IMR-90 (cell line): ENCODE measurements at regions not wholly inside any gene's neighbourhood (a gene's known extent, or its start where the extent isn't known, plus 50 kb on each side); places are given as distances from the start of the nearest gene placed in this dataset.

Experiments used
- ATAC-seq: fragments of 200-7000 bp; cut with Tn5 transposase; 2 replicates; pipeline ENCODE4 v1.9.1; 2020; ENCODE audit warnings: low read depth, mild to moderate bottlenecking, moderate library complexity
- BruUV-seq: library from RNA; stranded (reverse); fragments of 400-500 nt; replicated peaks from 2 replicates; lab custom pipeline; 2021; lab: Mats Ljungman, UMichigan
- CTCF ChIA-PET: fragments of 300-600 bp; formaldehyde crosslinking; extraction: SDS; loops from one replicate; lab custom pipeline; 2021; ENCODE audit warnings: antibody characterized with exemption; lab: Yijun Ruan, JAX
- POLR2A ChIA-PET: fragments of 300-600 bp; sonication (Branson Sonifier 250); formaldehyde crosslinking; loops from one replicate; lab custom pipeline; 2022; ENCODE audit warnings: antibody characterized with exemption; ENCODE audit not compliant: unreplicated experiment; lab: Charles Lee
- DNase-seq: peaks from one replicate; pipeline ENCODE4 v3.0.0; 2013
- H2AFZ ChIP-seq: replicated peaks from 2 replicates; pipeline ENCODE3; 2013; ENCODE audit warnings: low read length, mild to moderate bottlenecking; ENCODE audit not compliant: poor library complexity
- H2AK5ac ChIP-seq: 2 replicates; pipeline ENCODE4 v1.6.1; 2013; ENCODE audit warnings: low read depth, low read length, inconsistent platforms
- H2AK9ac ChIP-seq: replicated peaks from 2 replicates; pipeline ENCODE3; 2013; ENCODE audit warnings: mild to moderate bottlenecking, low read depth, low read length, moderate library complexity; ENCODE audit not compliant: poor library complexity
- H2BK120ac ChIP-seq: 2 replicates; pipeline ENCODE4 v1.6.1; 2013; ENCODE audit warnings: low read depth, low read length, inconsistent platforms
- H2BK15ac ChIP-seq: 3 replicates; pipeline ENCODE4 v1.6.1; 2013; ENCODE audit warnings: low read depth, low read length, inconsistent platforms
- H2BK20ac ChIP-seq: 2 replicates; pipeline ENCODE4 v1.6.1; 2013; ENCODE audit warnings: low read depth, mild to moderate bottlenecking, inconsistent platforms, low read length, moderate library complexity
- H2BK5ac ChIP-seq: 2 replicates; pipeline ENCODE4 v1.6.1; 2013; ENCODE audit warnings: mild to moderate bottlenecking, low read depth, low read length, inconsistent platforms; ENCODE audit not compliant: poor library complexity, severe bottlenecking
- H3K14ac ChIP-seq: replicated peaks from 2 replicates; pipeline ENCODE4 v1.6.1; 2013; ENCODE audit warnings: low read depth, low read length, inconsistent platforms
- H3K18ac ChIP-seq: 2 replicates; pipeline ENCODE4 v1.6.1; 2013; ENCODE audit warnings: low read depth, low read length, control low read depth
- H3K23ac ChIP-seq: 2 replicates; pipeline ENCODE4 v1.6.1; 2013; ENCODE audit warnings: low read depth, low read length, inconsistent platforms
- H3K27ac ChIP-seq: 2 replicates; pipeline ENCODE4 v1.5.1; 2013; ENCODE audit warnings: mild to moderate bottlenecking, control low read depth, low read length; ENCODE audit not compliant: insufficient read depth
- H3K27me3 ChIP-seq: 2 replicates; pipeline ENCODE4 v1.6.1; 2013; ENCODE audit warnings: low read length; ENCODE audit not compliant: control insufficient read depth, insufficient read depth
- H3K36me3 ChIP-seq: 2 replicates; pipeline ENCODE4 v1.6.1; 2013; ENCODE audit warnings: low read length, mixed read lengths; ENCODE audit not compliant: control insufficient read depth, insufficient read depth
- H3K4ac ChIP-seq: 2 replicates; pipeline ENCODE4 v1.6.1; 2013; ENCODE audit warnings: low read depth, low read length, inconsistent platforms
- H3K4me1 ChIP-seq: 2 replicates; pipeline ENCODE4 v1.6.1; 2013; ENCODE audit warnings: low read length, mixed read lengths; ENCODE audit not compliant: control insufficient read depth, insufficient read depth
- H3K4me2 ChIP-seq: 2 replicates; pipeline ENCODE4 v1.6.1; 2013; ENCODE audit warnings: low read depth, mild to moderate bottlenecking, control low read depth, low read length, moderate library complexity
- H3K4me3 ChIP-seq: 2 replicates; pipeline ENCODE4 v1.5.1; 2013; ENCODE audit warnings: low read depth, mild to moderate bottlenecking, control low read depth, low read length, moderate library complexity; ENCODE audit not compliant: insufficient read depth
- H3K56ac ChIP-seq: 2 replicates; pipeline ENCODE4 v1.6.1; 2013; ENCODE audit warnings: low read length, inconsistent platforms; ENCODE audit not compliant: insufficient read depth; ENCODE audit errors: extremely low read depth
- H3K79me1 ChIP-seq, 2 experiments: 2 replicates each; pipeline ENCODE4 v1.6.1; 2013; ENCODE audit warnings: low read length in 2 of 2, inconsistent platforms in 1 of 2, low read depth in 1 of 2
- H3K9ac ChIP-seq: 2 replicates; pipeline ENCODE4 v1.6.1; 2013; ENCODE audit warnings: low read depth, low read length, control low read depth
- H3K9me1 ChIP-seq: 2 replicates; pipeline ENCODE4 v1.6.1; 2013; ENCODE audit warnings: low read length, inconsistent platforms; ENCODE audit not compliant: insufficient read depth
- H3K9me3 ChIP-seq: 2 replicates; pipeline ENCODE4 v1.6.1; 2013; ENCODE audit warnings: low read length; ENCODE audit not compliant: control insufficient read depth, insufficient read depth
- H4K20me1 ChIP-seq: 2 replicates; pipeline ENCODE4 v1.6.1; 2013; ENCODE audit warnings: low read length, inconsistent platforms; ENCODE audit not compliant: insufficient read depth
- H4K5ac ChIP-seq: 2 replicates; pipeline ENCODE4 v1.6.1; 2013; ENCODE audit warnings: mild to moderate bottlenecking, low read depth, low read length, control low read depth
- H4K8ac ChIP-seq, 2 experiments: 2 replicates each; pipeline ENCODE4 v1.6.1; 2013; ENCODE audit warnings: low read depth in 2 of 2, low read length in 2 of 2, control low read depth in 1 of 2, inconsistent platforms in 1 of 2
- H4K91ac ChIP-seq: 2 replicates; pipeline ENCODE4 v1.6.1; 2013; ENCODE audit warnings: low read depth, low read length, inconsistent platforms; ENCODE audit not compliant: insufficient read depth
- CEBPB ChIP-seq: IDR thresholded peaks from 2 replicates; pipeline ENCODE4 v1.6.1; 2012; ENCODE audit warnings: low read depth, low read length, improper control_type of control experiment
- FOS ChIP-seq: fragments of 150-350 bp; IDR thresholded peaks from 2 replicates; pipeline ENCODE4 v1.6.1; 2016; ENCODE audit warnings: low read depth, low read length
- POLR2A ChIP-seq: IDR thresholded peaks from 2 replicates; pipeline ENCODE4 v1.6.1; 2012; ENCODE audit warnings: mild to moderate bottlenecking, low read depth, low read length
- WGBS, 2 experiments: methylation state at CpG; one replicate each; pipeline versions ENCODE4 v1.1.5 to v1.1.7; 2013; ENCODE audit warnings: missing lambda C conversion rate in 2 of 2; ENCODE audit not compliant: insufficient read length in 1 of 2; ENCODE audit errors: extremely low coverage in 2 of 2; 5-methylcytosine and 5-hydroxymethylcytosine counted together
- dilution Hi-C: fragments of 300-500 bp; cut with HindIII; formaldehyde crosslinking; loops from one replicate; pipeline ENCODE4 v1.14.3; 2018; ENCODE audit warnings: low sequenced_read_pairs; ENCODE audit not compliant: unreplicated experiment
- in situ Hi-C: fragments of 300-500 bp; cut with MboI; formaldehyde crosslinking; loops from 3 replicates; pipeline ENCODE4 v1.14.3; 2019; ENCODE audit warnings: low sequenced_read_pairs, inconsistent platforms, mixed read lengths
- intact Hi-C: fragments of 100-400 bp; cut with micrococcal nuclease; formaldehyde crosslinking; loops from 2 replicates; pipeline ENCODE4 v1.10.0; 2022
- TF ChIP-seq, protein P1 (sequence below): fragments of 150-350 bp; IDR thresholded peaks from 2 replicates; pipeline ENCODE4 v1.6.1; 2017; ENCODE audit warnings: mild to moderate bottlenecking, antibody characterized with exemption, low read length, low read depth

DNA sequence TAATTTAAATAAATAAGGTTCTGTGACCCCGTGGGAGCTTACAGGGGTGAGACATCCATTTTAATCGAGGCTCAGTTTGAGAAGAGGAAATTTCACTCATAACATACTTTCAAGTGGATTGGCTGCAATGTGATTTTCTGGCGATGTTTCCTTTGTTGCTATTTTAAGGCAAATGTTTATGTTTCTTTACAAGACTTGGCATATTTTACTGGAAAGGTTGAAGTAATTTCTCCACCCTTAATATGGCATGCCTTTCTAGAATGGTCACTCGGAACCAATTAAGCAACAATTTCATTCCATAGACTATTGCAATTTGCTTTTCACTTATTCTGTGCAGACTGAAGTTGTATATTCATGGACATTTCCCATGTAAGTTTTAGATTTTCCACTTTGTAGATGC, 438.0 kb upstream of the WWC1 start:
- peak; percentile 59 for DNase-seq
- H3K18ac ChIP-seq, result no peak overlapping the region
- no peak overlapping the region for H2AFZ ChIP-seq
- TF ChIP-seq FOS (no peak), POLR2A (no peak), CEBPB (peak; percentile 63; the same call in 1 of the 2 replicates)
- TF ChIP-seq, protein P1, sequence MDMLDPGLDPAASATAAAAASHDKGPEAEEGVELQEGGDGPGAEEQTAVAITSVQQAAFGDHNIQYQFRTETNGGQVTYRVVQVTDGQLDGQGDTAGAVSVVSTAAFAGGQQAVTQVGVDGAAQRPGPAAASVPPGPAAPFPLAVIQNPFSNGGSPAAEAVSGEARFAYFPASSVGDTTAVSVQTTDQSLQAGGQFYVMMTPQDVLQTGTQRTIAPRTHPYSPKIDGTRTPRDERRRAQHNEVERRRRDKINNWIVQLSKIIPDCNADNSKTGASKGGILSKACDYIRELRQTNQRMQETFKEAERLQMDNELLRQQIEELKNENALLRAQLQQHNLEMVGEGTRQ, result no peak
- no peak overlapping the region for H3K14ac ChIP-seq
- H3K9me3 ChIP-seq, result no peaks in the 10 kb centered on the region
- H3K27ac ChIP-seq, result no peak overlapping the region
- no peak overlapping the region for H3K56ac ChIP-seq
- H3K36me3 ChIP-seq, result no peaks in the 10 kb centered on the region
- H4K20me1 ChIP-seq, result no peaks in the 10 kb centered on the region
- no peak overlapping the region for H3K4me3 ChIP-seq
- H3K4me2 ChIP-seq, result no peak overlapping the region
- H3K4me1 ChIP-seq, result no peaks in the 10 kb centered on the region
- CTCF ChIA-PET, result no interaction called here
- no TSS peak for BruUV-seq
- no peaks in the 10 kb centered on the region for H3K79me1 ChIP-seq
- H3K23ac ChIP-seq, result no peak overlapping the region
- H4K91ac ChIP-seq, result no peak overlapping the region
- H2BK120ac ChIP-seq, result no peak overlapping the region
- no peak overlapping the region for H2BK5ac ChIP-seq
- no peak overlapping the region for H4K5ac ChIP-seq
- in situ Hi-C loops, result no loop called here
- WGBS, 2 experiments, result no CpG with 5 or more reads among the region's 4 CpGs
- intact Hi-C loops, result no loop called here
- H2BK20ac ChIP-seq, result no peak overlapping the region
- H4K8ac ChIP-seq, result no peak overlapping the region
- H2AK5ac ChIP-seq, result no peak overlapping the region
- H2AK9ac ChIP-seq, result no peak overlapping the region
- no peaks in the 10 kb centered on the region; the same call in 1 of the 2 replicates for H3K27me3 ChIP-seq
- POLR2A ChIA-PET, result no interaction called here
- no peaks in the 10 kb centered on the region for H3K9me1 ChIP-seq
- H3K4ac ChIP-seq, result no peak overlapping the region
- H3K9ac ChIP-seq, result no peak overlapping the region
- ATAC-seq, result peak; percentile 42; the same call in 1 of the 2 replicates
- no peak overlapping the region for H2BK15ac ChIP-seq
- dilution Hi-C loops, result no loop called here
